Testis (tissue), 2 donors: ENCODE measurements at regions not wholly inside any gene's neighbourhood (a gene's known extent, or its start where the extent isn't known, plus 50 kb on each side); places are given as distances from the start of the nearest gene placed in this dataset.

Experiments used
- DNase-seq: peaks from one replicate; pipeline ENCODE4 v3.0.0-alpha.2; 2019
- H3K27ac ChIP-seq, 2 donors: fragments of 200-600 bp; sonication (generic); one replicate each; pipeline ENCODE4 v1.5.1; 2019
- H3K27me3 ChIP-seq: fragments of 200-600 bp; sonication (generic); one replicate; pipeline ENCODE4 v1.5.1; 2019
- H3K36me3 ChIP-seq: fragments of 200-600 bp; sonication (generic); one replicate; pipeline ENCODE4 v1.5.1; 2017; ENCODE audit warnings: low read depth; ENCODE audit errors: missing control alignments
- H3K4me1 ChIP-seq: fragments of 200-600 bp; sonication (generic); one replicate; pipeline ENCODE4 v1.5.1; 2019
- H3K4me3 ChIP-seq, 2 donors: fragments of 200-600 bp; sonication (generic); one replicate each; pipeline ENCODE4 v1.5.1; 2017 to 2019
- H3K9me3 ChIP-seq: fragments of 200-600 bp; sonication (generic); one replicate; pipeline ENCODE4 v1.5.1; 2017
- CTCF ChIP-seq, 3 experiments: fragments of 450-650 bp in 2 of 3; fragments of 200-600 bp in 1 of 3; sonication (generic) in 1 of 3; IDR thresholded peaks; one replicate each; pipeline ENCODE4 v1.5.1; 2016 to 2019; ENCODE audit warnings: antibody characterized with exemption in 3 of 3, mild to moderate bottlenecking in 2 of 3, moderate library complexity in 1 of 3
- POLR2A ChIP-seq: fragments of 450-650 bp; IDR thresholded peaks from one replicate; pipeline ENCODE4 v1.6.1; 2017; ENCODE audit warnings: antibody characterized with exemption, mild to moderate bottlenecking, moderate library complexity
- WGBS, 2 donors: methylation state at CpG; one replicate each; pipeline ENCODE4 v1.1.5; 2018; 5-methylcytosine and 5-hydroxymethylcytosine counted together
- intact Hi-C: fragments of 100-400 bp; cut with DNase I; formaldehyde crosslinking; loops from one replicate; pipeline ENCODE4 v1.15.1; 2023; ENCODE audit warnings: low total_unique reads

DNA sequence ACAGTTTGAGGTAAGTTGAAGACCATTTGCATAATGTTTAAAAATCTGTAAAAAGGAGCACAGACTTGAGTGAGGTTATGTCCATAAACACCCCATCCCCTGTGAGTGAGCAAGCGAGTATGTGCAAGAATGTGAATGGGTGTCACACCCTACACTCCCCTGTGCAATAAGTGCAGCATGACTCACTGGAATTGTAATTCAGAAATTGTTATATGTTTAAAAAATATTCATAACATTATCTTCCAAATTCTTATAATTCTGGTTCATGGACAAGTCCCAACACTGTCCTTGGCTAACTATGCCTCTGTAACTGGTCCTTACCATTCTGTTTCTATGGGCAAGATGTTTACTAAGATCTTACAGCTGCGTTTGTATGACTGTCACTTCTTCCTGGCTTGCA is 207.8 kb upstream of the FAR2 start:
- DNase-seq, result no peak
- H3K9me3 ChIP-seq, result no peaks in the 10 kb centered on the region
- H3K27ac ChIP-seq, result no peak overlapping the region
- no peak overlapping the region for H3K4me3 ChIP-seq
- intact Hi-C loops, result no loop called here
- no peaks in the 10 kb centered on the region for H3K27me3 ChIP-seq
- TF ChIP-seq POLR2A (no peak), CTCF (IDR thresholded peaks at IDR 0.05) (no peak)
- H3K36me3 ChIP-seq, result no peaks in the 10 kb centered on the region
- H3K4me1 ChIP-seq, result no peaks in the 10 kb centered on the region
- 83 to 88% methylated on average over 2 of the region's 2 CpGs for WGBS, 2 donors

GRCh38 chr12:28946361-28946760 is 202.7 kb upstream of the FAR2 start:
- Histone ChIP-seq H3K36me3 (no peaks in the 10 kb centered on the region), H3K4me1 (no peaks in the 10 kb centered on the region), H3K9me3 (no peaks in the 10 kb centered on the region), H3K4me3 (no peak overlapping the region), H3K27me3 (no peaks in the 10 kb centered on the region), H3K27ac (no peak overlapping the region)
- TF ChIP-seq CTCF (IDR thresholded peaks at IDR 0.05) (no peak), POLR2A (no peak)
- intact Hi-C loops, result no loop called here
- no peak for DNase-seq
- 47 to 48% methylated on average over 6 of the region's 6 CpGs for WGBS, 2 donors

- 94 to 95% methylated on average over 1 of the region's 1 CpG for WGBS, 2 donors
- Histone ChIP-seq H3K4me1 (no peaks in the 10 kb centered on the region), H3K4me3 (no peak overlapping the region), H3K9me3 (no peaks in the 10 kb centered on the region), H3K36me3 (no peaks in the 10 kb centered on the region), H3K27ac (no peak overlapping the region), H3K27me3 (no peaks in the 10 kb centered on the region)
- no peak for TF ChIP-seq POLR2A
- no peak for TF ChIP-seq CTCF (IDR thresholded peaks at IDR 0.05)
- DNase-seq, result no peak
- intact Hi-C loops, result no loop called here
Observed at GRCh38 chr12:28948685-28949084, 200.4 kb upstream of the FAR2 start.

- 88 to 100% methylated on average over 1 of the region's 1 CpG for WGBS, 2 donors
- intact Hi-C loops, result no loop called here
Observed at GRCh38 chr12:28949184-28949583, 199.9 kb upstream of the FAR2 start.

More at GRCh38 chr12:28949184-28949583, 199.9 kb upstream of the FAR2 start:
- TF ChIP-seq CTCF (IDR thresholded peaks at IDR 0.05), result no peak
- TF ChIP-seq POLR2A, result no peak
- no peak overlapping the region for H3K27ac ChIP-seq
- no peak overlapping the region for H3K4me3 ChIP-seq
- H3K9me3 ChIP-seq, result no peaks in the 10 kb centered on the region
- DNase-seq, result no peak
- H3K36me3 ChIP-seq, result no peaks in the 10 kb centered on the region
- no peaks in the 10 kb centered on the region for H3K27me3 ChIP-seq
- H3K4me1 ChIP-seq, result no peaks in the 10 kb centered on the region
